ENCODE measurements at regions not wholly inside any gene's neighbourhood (a gene's known extent, or its start where the extent isn't known, plus 50 kb on each side); places are given as distances from the start of the nearest gene placed in this dataset.

GRCh38 chr2:41540272-41540998 lies 507.4 kb upstream of the PKDCC start:
- Histone ChIP-seq H3K23ac (ENCODE audit: low read depth, low read length, poor library complexity) (no peak overlapping the region), H3K4me1 (ENCODE audit: control insufficient read depth in 2 of 2, insufficient read depth in 1 of 2, low read depth in 1 of 2, low read length in 2 of 2) (no peaks in the 10 kb centered on the region), H3K4ac (ENCODE audit: low read length) (no peak overlapping the region), H2BK120ac (ENCODE audit: low read depth, low read length) (no peak overlapping the region), H3K9ac (ENCODE audit: low read depth, low read length, poor library complexity) (no peak overlapping the region), H4K91ac (ENCODE audit: low read depth, low read length, poor library complexity) (no peak overlapping the region), H2BK15ac (ENCODE audit: low read length) (no peak overlapping the region), H3K4me2 (ENCODE audit: insufficient read depth, low read length, poor library complexity, severe bottlenecking) (no peak overlapping the region), H3K27me3 (ENCODE audit: control insufficient read depth in 3 of 3, insufficient read depth in 3 of 3, low read depth in 1 of 3, low read length in 3 of 3) (no peaks in the 10 kb centered on the region), H2AK5ac (ENCODE audit: low read depth, low read length) (no peak overlapping the region), H2AFZ (ENCODE audit: low read length) (no peak overlapping the region), H3K9me3 (replicated peaks in 1 of 2; ENCODE audit: control insufficient read depth in 2 of 2, insufficient read depth in 1 of 2, low read depth in 1 of 2, low read length in 2 of 2) (no peaks in the 10 kb centered on the region), H3K79me1 (ENCODE audit: low read depth, low read length) (no peaks in the 10 kb centered on the region), H3K4me3 (ENCODE audit: low read length in 2 of 2) (no peak overlapping the region), H2BK12ac (ENCODE audit: low read length) (no peak overlapping the region), H4K8ac (ENCODE audit: low read depth, low read length) (no peak overlapping the region), H3K36me3 (replicated peaks in 1 of 2; ENCODE audit: control insufficient read depth in 2 of 2, insufficient read depth in 2 of 2, low read length in 2 of 2) (no peaks in the 10 kb centered on the region), H3K18ac (ENCODE audit: low read length) (no peak overlapping the region), H2BK5ac (ENCODE audit: low read length) (no peak overlapping the region), H3K27ac (replicated peaks; ENCODE audit: low read length) (no peak overlapping the region), H3K14ac (ENCODE audit: low read length) (no peak overlapping the region)
- DNase-seq (ENCODE audit: low spot score) = no peak
- WGBS, 2 donors (ENCODE audit: extremely low coverage in 2 of 2, insufficient read length in 2 of 2, insufficient replicate concordance in 1 of 2) = no CpG with 5 or more reads among the region's 2 CpGs

DNA sequence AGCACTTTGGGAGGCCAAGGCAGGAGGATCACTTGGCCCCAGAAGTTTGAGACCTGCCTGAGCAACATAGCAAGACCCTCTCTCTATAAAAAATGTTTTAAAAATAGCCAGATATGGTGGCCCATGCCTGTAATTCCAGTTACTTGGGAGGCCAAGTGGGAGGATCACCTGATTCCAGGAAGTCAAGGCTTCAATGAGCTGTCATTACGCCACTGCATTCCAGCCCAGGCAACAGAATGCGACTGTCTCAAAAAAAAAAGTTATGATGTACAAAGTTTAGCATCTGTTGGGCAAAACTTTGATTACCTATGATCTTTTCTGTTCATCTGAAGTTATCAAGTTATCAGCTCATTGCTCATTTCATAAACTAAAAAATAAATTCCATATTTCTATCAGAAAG lies 504.1 kb upstream of the PKDCC start:
- Histone ChIP-seq H3K9me3 (replicated peaks in 1 of 2; ENCODE audit: control insufficient read depth in 2 of 2, insufficient read depth in 1 of 2, low read depth in 1 of 2, low read length in 2 of 2) (no peaks in the 10 kb centered on the region), H4K91ac (ENCODE audit: low read depth, low read length, poor library complexity) (no peak overlapping the region), H3K14ac (ENCODE audit: low read length) (no peak overlapping the region), H3K4me3 (ENCODE audit: low read length in 2 of 2) (no peak overlapping the region), H3K36me3 (replicated peaks in 1 of 2; ENCODE audit: control insufficient read depth in 2 of 2, insufficient read depth in 2 of 2, low read length in 2 of 2) (no peaks in the 10 kb centered on the region), H4K8ac (ENCODE audit: low read depth, low read length) (no peak overlapping the region), H2BK12ac (ENCODE audit: low read length) (no peak overlapping the region), H2AFZ (ENCODE audit: low read length) (no peak overlapping the region), H3K4ac (ENCODE audit: low read length) (no peak overlapping the region), H2BK120ac (ENCODE audit: low read depth, low read length) (no peak overlapping the region), H3K18ac (ENCODE audit: low read length) (no peak overlapping the region), H2AK5ac (ENCODE audit: low read depth, low read length) (no peak overlapping the region), H3K27ac (replicated peaks; ENCODE audit: low read length) (no peak overlapping the region), H3K79me1 (ENCODE audit: low read depth, low read length) (no peaks in the 10 kb centered on the region), H3K4me2 (ENCODE audit: insufficient read depth, low read length, poor library complexity, severe bottlenecking) (no peak overlapping the region), H2BK15ac (ENCODE audit: low read length) (no peak overlapping the region), H3K27me3 (ENCODE audit: control insufficient read depth in 3 of 3, insufficient read depth in 3 of 3, low read depth in 1 of 3, low read length in 3 of 3) (no peaks in the 10 kb centered on the region), H3K23ac (ENCODE audit: low read depth, low read length, poor library complexity) (no peak overlapping the region), H3K4me1 (ENCODE audit: control insufficient read depth in 2 of 2, insufficient read depth in 1 of 2, low read depth in 1 of 2, low read length in 2 of 2) (no peaks in the 10 kb centered on the region), H2BK5ac (ENCODE audit: low read length) (no peak overlapping the region), H3K9ac (ENCODE audit: low read depth, low read length, poor library complexity) (no peak overlapping the region)
- no peak for DNase-seq (ENCODE audit: low spot score)
- no CpG with 5 or more reads among the region's 2 CpGs for WGBS, 2 donors (ENCODE audit: extremely low coverage in 2 of 2, insufficient read length in 2 of 2, insufficient replicate concordance in 1 of 2)

DNA sequence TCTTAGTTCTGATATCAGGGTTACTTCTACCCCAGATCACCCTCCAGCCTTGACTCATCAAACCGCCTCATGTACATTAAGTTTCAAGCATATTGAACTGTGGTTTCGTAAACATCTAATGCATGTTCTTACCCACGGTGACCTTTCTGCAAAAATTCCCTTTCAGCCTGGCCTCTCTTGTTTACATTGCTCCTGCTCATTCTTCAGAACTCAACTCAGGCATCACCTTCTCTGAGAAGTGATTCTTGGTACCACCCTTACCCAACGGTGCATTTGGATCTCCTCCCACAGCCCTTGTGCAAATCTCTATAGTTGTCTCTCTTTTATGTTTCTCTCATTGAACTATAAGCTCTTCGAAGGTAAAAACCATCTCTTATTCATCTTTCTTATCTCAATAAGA lies 503.1 kb upstream of the PKDCC start:
- Histone ChIP-seq H3K4ac (ENCODE audit: low read length) (no peak overlapping the region), H3K4me2 (ENCODE audit: insufficient read depth, low read length, poor library complexity, severe bottlenecking) (no peak overlapping the region), H3K14ac (ENCODE audit: low read length) (no peak overlapping the region), H2BK12ac (ENCODE audit: low read length) (no peak overlapping the region), H2BK15ac (ENCODE audit: low read length) (no peak overlapping the region), H3K36me3 (replicated peaks in 1 of 2; ENCODE audit: control insufficient read depth in 2 of 2, insufficient read depth in 2 of 2, low read length in 2 of 2) (no peaks in the 10 kb centered on the region), H3K79me1 (ENCODE audit: low read depth, low read length) (no peaks in the 10 kb centered on the region), H3K27ac (replicated peaks; ENCODE audit: low read length) (no peak overlapping the region), H2AK5ac (ENCODE audit: low read depth, low read length) (no peak overlapping the region), H2AFZ (ENCODE audit: low read length) (no peak overlapping the region), H3K9ac (ENCODE audit: low read depth, low read length, poor library complexity) (no peak overlapping the region), H2BK5ac (ENCODE audit: low read length) (no peak overlapping the region), H4K91ac (ENCODE audit: low read depth, low read length, poor library complexity) (no peak overlapping the region), H3K9me3 (replicated peaks in 1 of 2; ENCODE audit: control insufficient read depth in 2 of 2, insufficient read depth in 1 of 2, low read depth in 1 of 2, low read length in 2 of 2) (no peaks in the 10 kb centered on the region), H3K18ac (ENCODE audit: low read length) (no peak overlapping the region), H3K27me3 (ENCODE audit: control insufficient read depth in 3 of 3, insufficient read depth in 3 of 3, low read depth in 1 of 3, low read length in 3 of 3) (no peaks in the 10 kb centered on the region), H4K8ac (ENCODE audit: low read depth, low read length) (no peak overlapping the region), H3K4me1 (ENCODE audit: control insufficient read depth in 2 of 2, insufficient read depth in 1 of 2, low read depth in 1 of 2, low read length in 2 of 2) (no peaks in the 10 kb centered on the region), H2BK120ac (ENCODE audit: low read depth, low read length) (no peak overlapping the region), H3K23ac (ENCODE audit: low read depth, low read length, poor library complexity) (no peak overlapping the region), H3K4me3 (ENCODE audit: low read length in 2 of 2) (no peak overlapping the region)
- no CpG with 5 or more reads among the region's 5 CpGs for WGBS, 2 donors (ENCODE audit: extremely low coverage in 2 of 2, insufficient read length in 2 of 2, insufficient replicate concordance in 1 of 2)
- DNase-seq (ENCODE audit: low spot score) = no peak

GRCh38 chr2:41546031-41546430 lies 501.8 kb upstream of the PKDCC start:
- Histone ChIP-seq H2BK120ac (ENCODE audit: low read depth, low read length) (no peak overlapping the region), H3K79me1 (ENCODE audit: low read depth, low read length) (no peaks in the 10 kb centered on the region), H2BK12ac (ENCODE audit: low read length) (no peak overlapping the region), H3K27me3 (ENCODE audit: control insufficient read depth in 3 of 3, insufficient read depth in 3 of 3, low read depth in 1 of 3, low read length in 3 of 3) (no peaks in the 10 kb centered on the region), H3K36me3 (replicated peaks in 1 of 2; ENCODE audit: control insufficient read depth in 2 of 2, insufficient read depth in 2 of 2, low read length in 2 of 2) (no peaks in the 10 kb centered on the region), H3K18ac (ENCODE audit: low read length) (no peak overlapping the region), H3K9ac (ENCODE audit: low read depth, low read length, poor library complexity) (no peak overlapping the region), H3K4me3 (ENCODE audit: low read length in 2 of 2) (no peak overlapping the region), H3K4me2 (ENCODE audit: insufficient read depth, low read length, poor library complexity, severe bottlenecking) (no peak overlapping the region), H3K4ac (ENCODE audit: low read length) (no peak overlapping the region), H2BK15ac (ENCODE audit: low read length) (no peak overlapping the region), H3K27ac (replicated peaks; ENCODE audit: low read length) (no peak overlapping the region), H2AK5ac (ENCODE audit: low read depth, low read length) (no peak overlapping the region), H2AFZ (ENCODE audit: low read length) (no peak overlapping the region), H3K9me3 (replicated peaks in 1 of 2; ENCODE audit: control insufficient read depth in 2 of 2, insufficient read depth in 1 of 2, low read depth in 1 of 2, low read length in 2 of 2) (no peaks in the 10 kb centered on the region), H3K14ac (ENCODE audit: low read length) (no peak overlapping the region), H4K91ac (ENCODE audit: low read depth, low read length, poor library complexity) (no peak overlapping the region), H3K4me1 (ENCODE audit: control insufficient read depth in 2 of 2, insufficient read depth in 1 of 2, low read depth in 1 of 2, low read length in 2 of 2) (no peaks in the 10 kb centered on the region), H4K8ac (ENCODE audit: low read depth, low read length) (no peak overlapping the region), H3K23ac (ENCODE audit: low read depth, low read length, poor library complexity) (no peak overlapping the region), H2BK5ac (ENCODE audit: low read length) (no peak overlapping the region)
- no peak for DNase-seq (ENCODE audit: low spot score)
- WGBS, 2 donors (ENCODE audit: extremely low coverage in 2 of 2, insufficient read length in 2 of 2, insufficient replicate concordance in 1 of 2) = no CpG with 5 or more reads among the region's 4 CpGs
